WERI-Rb-1 (cell line): ENCODE measurements at regions not wholly inside any gene's neighbourhood (a gene's known extent, or its start where the extent isn't known, plus 50 kb on each side); places are given as distances from the start of the nearest gene placed in this dataset.

Source experiments
- DNase-seq: peaks from one replicate; pipeline ENCODE4 v3.0.0-alpha.2; 2020
- H3K27ac ChIP-seq: fragments of 250-450 bp; sonication (Bioruptor Pico); 2 replicates; pipeline ENCODE4 v1.5.1; 2020; ENCODE audit warnings: mild to moderate bottlenecking, moderate library complexity
- H3K27me3 ChIP-seq: fragments of 250-450 bp; sonication (Bioruptor Pico); 2 replicates; pipeline ENCODE4 v1.5.1; 2021; ENCODE audit warnings: mild to moderate bottlenecking, low read depth, moderate library complexity; ENCODE audit not compliant: insufficient read depth, severe bottlenecking
- H3K36me3 ChIP-seq: fragments of 250-450 bp; sonication (Bioruptor Pico); 2 replicates; pipeline ENCODE4 v1.5.1; 2020; ENCODE audit warnings: mild to moderate bottlenecking, moderate library complexity
- H3K4me3 ChIP-seq: 2 replicates; pipeline ENCODE4 v1.5.1; 2011; ENCODE audit warnings: low read depth, mild to moderate bottlenecking, control low read depth, low read length
- H3K9me3 ChIP-seq: fragments of 250-450 bp; sonication (Bioruptor Pico); 2 replicates; pipeline ENCODE4 v1.5.1; 2021; ENCODE audit warnings: mild to moderate bottlenecking, moderate library complexity; ENCODE audit not compliant: severe bottlenecking
- CTCF ChIP-seq: IDR thresholded peaks from 2 replicates; pipeline ENCODE4 v1.5.1; 2011; ENCODE audit warnings: low read depth, mild to moderate bottlenecking, control low read depth, inconsistent platforms, low read length

DNA sequence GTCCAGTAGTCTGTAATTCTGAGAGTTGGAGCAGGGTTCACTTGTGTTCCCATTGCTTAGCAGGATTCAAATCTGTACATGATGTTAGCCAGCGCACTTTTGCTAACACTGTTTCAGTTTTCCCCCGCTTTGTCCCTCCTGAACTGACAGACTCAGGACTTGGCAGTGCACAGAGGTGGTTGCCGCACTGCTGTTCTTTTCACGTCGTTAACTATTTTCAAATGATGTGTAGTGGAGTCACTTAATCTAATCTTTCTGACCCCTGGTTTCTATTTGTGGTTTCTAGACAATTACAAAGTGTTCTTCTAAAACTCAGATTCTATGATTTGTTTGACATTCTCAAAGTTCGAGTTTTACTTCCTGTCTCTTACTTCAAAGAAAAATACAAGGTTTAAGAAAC, 234.5 kb downstream of the RBM43 start:
- no peaks in the 10 kb centered on the region for H3K9me3 ChIP-seq
- H3K36me3 ChIP-seq: no peaks in the 10 kb centered on the region
- no peak overlapping the region for H3K4me3 ChIP-seq
- H3K27me3 ChIP-seq: no peaks in the 10 kb centered on the region
- TF ChIP-seq CTCF: no peak
- H3K27ac ChIP-seq: no peak overlapping the region
- DNase-seq: no peak

DNA sequence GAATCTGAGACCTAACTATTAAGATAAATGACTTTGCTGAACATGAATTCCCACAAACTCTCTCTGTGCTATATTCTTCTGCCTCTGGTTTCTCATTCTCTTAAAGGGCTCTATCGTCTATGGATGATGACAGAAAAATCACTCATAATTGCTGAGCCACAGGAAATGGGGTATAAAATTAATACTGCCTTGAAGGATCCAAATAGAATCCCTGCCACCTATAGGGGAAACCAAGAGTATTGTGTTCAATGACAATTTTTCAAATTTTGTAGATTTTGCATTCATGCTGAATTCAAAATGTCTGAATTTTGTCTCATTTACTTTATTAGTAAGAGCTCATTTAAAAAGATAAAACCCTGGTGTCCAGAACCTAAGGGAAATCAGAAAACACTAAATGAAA, 235.8 kb downstream of the RBM43 start:
- H3K4me3 ChIP-seq: no peak overlapping the region
- no peak for TF ChIP-seq CTCF

DNA sequence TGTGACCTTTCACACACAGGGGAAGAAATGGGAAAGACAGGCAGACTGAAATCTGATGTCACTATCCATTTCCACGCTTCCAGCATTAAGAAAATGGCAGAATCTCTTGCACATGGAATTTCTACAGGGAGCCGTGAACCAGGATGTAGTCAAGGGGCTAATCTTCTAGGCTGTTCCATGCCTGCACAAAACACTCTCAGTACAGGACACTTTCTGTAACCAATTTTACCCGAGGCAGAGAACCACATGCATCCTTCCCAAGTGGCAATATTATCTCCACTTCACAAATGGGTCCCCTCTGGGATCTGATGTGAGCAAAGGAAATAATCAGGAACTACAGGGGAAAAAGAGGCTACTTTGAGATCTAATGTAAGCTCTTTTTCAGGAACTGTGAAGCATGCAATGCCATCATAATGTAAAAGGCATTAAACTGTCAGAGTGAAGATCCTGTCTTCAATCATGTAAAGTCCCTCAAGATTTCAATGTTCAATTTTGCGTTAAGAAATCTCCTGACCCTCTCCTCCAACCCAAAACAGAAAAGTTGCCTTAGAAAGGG, 236.9 kb downstream of the RBM43 start:
- TF ChIP-seq CTCF: no peak

More for the DNA sequence above, 235.8 kb downstream of the RBM43 start:
- H3K27ac ChIP-seq: no peak overlapping the region
- no peaks in the 10 kb centered on the region for H3K27me3 ChIP-seq
- no peaks in the 10 kb centered on the region for H3K36me3 ChIP-seq
- H3K9me3 ChIP-seq: no peaks in the 10 kb centered on the region
- DNase-seq: no peak

GRCh38 chr2:151021747-151022452, 239.8 kb downstream of the RBM43 start:
- Histone ChIP-seq H3K27me3 (no peaks in the 10 kb centered on the region), H3K9me3 (no peaks in the 10 kb centered on the region), H3K36me3 (no peaks in the 10 kb centered on the region), H3K4me3 (no peak overlapping the region), H3K27ac (no peak overlapping the region)
- no peak for DNase-seq
- TF ChIP-seq CTCF: no peak

More for the DNA sequence above, 236.9 kb downstream of the RBM43 start:
- no peak for DNase-seq
- H3K9me3 ChIP-seq: no peaks in the 10 kb centered on the region
- no peaks in the 10 kb centered on the region for H3K27me3 ChIP-seq
- no peak overlapping the region for H3K27ac ChIP-seq
- no peak overlapping the region for H3K4me3 ChIP-seq
- no peaks in the 10 kb centered on the region for H3K36me3 ChIP-seq

DNA sequence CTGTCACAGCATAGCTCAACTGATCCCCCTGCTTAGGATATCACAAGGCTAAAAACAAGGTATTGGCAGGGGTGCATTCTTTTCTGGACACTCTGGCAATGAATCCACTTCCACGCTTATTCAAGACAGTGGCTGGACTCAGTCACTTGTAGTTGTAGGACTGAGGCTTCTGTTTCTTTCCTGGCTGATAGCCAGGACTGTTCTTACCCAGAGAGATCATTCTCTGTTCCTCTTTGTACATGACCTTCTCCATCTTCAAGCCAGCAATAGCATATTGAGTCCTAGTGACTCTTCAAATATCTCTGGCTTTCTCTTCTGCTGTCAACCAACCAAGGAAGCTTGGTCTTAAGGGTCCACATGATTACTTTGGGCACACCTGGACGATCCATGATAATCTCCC, 241.3 kb downstream of the RBM43 start:
- Histone ChIP-seq H3K4me3 (no peak overlapping the region), H3K27ac (no peak overlapping the region), H3K36me3 (no peaks in the 10 kb centered on the region), H3K9me3 (no peaks in the 10 kb centered on the region), H3K27me3 (no peaks in the 10 kb centered on the region)
- TF ChIP-seq CTCF: no peak
- no peak for DNase-seq
